GM12892 (cell line): ENCODE measurements at regions not wholly inside any gene's neighbourhood (a gene's known extent, or its start where the extent isn't known, plus 50 kb on each side); places are given as distances from the start of the nearest gene placed in this dataset.

Source experiments
- POLR2A ChIP-seq: IDR thresholded peaks from 2 replicates; pipeline ENCODE4 v1.6.1; 2011; ENCODE audit warnings: low read depth, low read length, control low read depth
- TAF1 ChIP-seq: IDR thresholded peaks from 2 replicates; pipeline ENCODE4 v1.6.1; 2011; ENCODE audit warnings: low read depth, mild to moderate bottlenecking, control low read depth, low read length, borderline replicate concordance

GRCh38 chr6:131393433-131393832 lies 179.6 kb upstream of the ARG1 start:
- TF ChIP-seq TAF1 (no peak), POLR2A (no peak)
